CD1c-positive myeloid dendritic cell (primary cell): ENCODE measurements at regions not wholly inside any gene's neighbourhood (a gene's known extent, or its start where the extent isn't known, plus 50 kb on each side); places are given as distances from the start of the nearest gene placed in this dataset.

Experiments used
- DNase-seq: peaks from one replicate; pipeline ENCODE4 v3.0.0-alpha.2; 2016; ENCODE audit errors: extremely low spot score

GRCh38 chr10:64079341-64079740 is 558.1 kb downstream of the REEP3 start:
- no peak for DNase-seq

- DNase-seq = no peak
Measured at GRCh38 chr10:64080071-64080470, 558.9 kb downstream of the REEP3 start.

DNA sequence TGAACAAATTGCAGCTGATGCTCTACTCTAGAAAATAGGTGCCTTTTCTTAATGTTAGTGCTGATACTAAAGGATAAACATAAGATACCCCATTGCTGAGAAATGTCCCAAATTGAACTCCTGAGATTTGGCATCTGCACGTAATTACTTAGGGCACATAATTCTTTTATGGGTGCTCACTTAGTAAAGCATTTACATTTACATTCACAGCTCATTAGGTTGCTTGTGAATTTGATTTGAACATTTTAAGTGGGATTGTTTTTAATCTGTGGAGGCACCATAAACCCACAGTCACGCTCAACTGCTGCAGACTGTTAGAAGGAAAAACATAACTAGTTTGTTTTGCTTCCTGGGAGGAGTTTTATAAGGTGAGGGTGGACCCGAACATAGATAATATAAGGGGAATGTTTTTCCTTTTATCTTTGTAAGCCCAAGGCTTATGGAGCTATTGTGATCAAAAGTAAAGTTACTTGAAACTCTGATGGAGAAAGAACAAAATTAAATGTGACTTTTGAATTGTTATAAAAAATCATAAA is 560.8 kb downstream of the REEP3 start:
- no peak for DNase-seq

DNA sequence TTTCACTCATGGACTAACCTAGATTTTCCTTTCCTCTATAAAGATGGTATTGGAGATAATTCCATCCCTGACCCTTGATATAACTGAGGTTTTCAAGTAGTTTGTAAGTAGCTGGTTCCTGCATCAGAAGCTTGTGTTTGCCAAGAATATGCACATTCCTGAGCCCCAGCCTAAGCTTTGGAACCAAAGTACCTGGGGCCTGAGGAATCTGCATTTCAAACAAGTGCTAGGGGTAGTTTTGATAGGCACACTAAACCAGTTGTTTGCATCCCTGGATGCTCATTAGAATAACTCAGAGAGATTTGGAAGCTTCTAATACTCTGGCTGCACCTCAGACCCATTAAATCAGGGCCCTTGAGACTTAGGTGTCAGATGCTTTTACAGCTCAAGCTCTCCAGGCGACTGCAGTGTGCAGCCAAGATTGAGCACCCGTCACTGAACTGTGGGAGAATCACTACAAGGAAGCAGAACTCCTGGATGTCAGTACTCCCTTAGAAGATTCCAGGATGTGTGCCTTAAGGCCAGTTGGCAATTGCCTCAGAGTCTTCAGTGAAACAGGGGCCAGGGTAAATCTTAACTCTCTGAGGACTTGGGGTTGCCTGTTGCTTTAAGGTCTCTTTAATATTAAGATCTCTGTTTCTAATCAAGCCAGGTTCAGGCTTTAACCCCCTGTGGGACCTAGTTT is 565.0 kb downstream of the REEP3 start:
- DNase-seq = no peak

DNA sequence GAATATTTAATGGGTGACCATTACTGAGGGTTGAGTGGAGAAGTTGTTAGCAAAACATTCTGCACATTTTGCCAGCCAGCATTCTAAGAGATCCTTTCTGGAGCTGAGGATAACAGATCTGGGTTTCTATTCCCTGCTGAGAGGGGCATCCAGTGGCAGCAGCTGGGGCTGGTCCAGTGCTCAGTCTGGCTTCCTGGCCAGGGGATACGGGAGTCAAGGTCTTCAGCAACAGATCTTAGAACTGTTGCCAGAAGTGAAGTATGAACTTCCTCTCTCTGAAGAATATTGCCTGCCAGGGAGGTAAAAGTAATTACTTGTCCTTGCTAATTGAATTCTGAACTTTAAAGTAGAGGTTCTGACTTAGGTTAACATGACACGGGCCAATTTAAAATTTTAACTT is 568.4 kb downstream of the REEP3 start:
- DNase-seq = no peak

- no peak for DNase-seq
Measured at GRCh38 chr10:64090865-64091264, 569.7 kb downstream of the REEP3 start.

- DNase-seq = no peak
Measured at GRCh38 chr10:64091897-64092296, 570.7 kb downstream of the REEP3 start.

DNA sequence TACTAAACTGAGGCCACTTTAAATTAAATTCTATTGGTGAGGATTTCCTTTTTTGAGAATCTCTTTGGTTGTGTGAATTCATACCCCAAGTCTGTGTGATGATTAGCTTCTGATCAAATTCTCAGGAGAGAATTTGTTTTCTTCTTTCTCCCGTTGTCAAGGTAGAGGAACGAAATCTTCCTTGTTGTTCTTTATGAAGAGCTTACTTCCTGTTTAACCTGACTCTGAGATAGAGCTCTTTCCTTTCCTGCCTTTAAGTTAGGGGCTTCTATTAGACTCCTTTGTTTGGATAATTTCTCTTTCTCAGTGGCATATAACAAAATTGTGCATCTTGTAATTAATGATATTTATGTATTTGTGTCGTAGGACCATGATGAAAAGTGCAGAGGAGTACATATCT is 572.1 kb downstream of the REEP3 start:
- no peak for DNase-seq

- no peak for DNase-seq
Measured at GRCh38 chr10:64093946-64094535, 572.8 kb downstream of the REEP3 start.

DNA sequence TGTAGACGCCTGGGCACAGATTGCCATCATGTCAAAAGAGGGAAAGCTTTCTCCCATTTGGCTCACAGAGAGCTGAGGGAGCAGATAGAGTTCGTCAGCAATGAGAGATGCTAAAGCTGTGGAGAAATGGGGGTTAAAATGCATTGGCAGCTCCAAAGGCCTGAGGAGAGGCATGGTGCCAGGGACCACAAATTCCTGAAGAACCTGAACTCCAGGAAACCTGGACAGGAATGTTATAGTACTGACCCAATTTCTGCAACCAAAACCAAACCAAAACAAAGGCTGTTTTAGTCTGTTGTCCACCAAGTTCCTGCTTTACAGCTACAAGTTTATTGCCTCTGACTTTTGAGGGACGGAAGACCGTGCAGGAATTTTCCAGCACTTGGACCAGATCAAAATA is 575.7 kb downstream of the REEP3 start:
- no peak for DNase-seq

GRCh38 chr10:64097391-64098122 is 576.4 kb downstream of the REEP3 start:
- no peak for DNase-seq

DNA sequence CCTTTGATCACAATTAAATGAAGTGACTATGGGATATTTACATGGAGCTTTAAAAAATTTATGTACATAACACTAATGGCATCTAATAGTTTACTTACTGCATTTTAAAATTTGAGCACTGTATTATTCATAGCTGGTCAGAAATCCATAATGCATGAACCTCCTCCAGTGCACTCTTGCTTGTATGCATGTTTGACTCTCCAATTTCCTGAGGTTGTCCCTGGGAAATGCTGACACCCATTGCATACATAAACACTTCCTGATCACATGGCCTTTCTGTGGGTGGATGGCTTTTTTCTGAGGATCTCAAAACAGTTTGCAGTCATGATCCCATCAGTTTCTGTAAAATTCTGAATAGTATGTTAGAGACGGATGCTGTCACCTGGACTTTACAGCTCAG is 577.8 kb downstream of the REEP3 start:
- DNase-seq = no peak

- no peak for DNase-seq
Measured at GRCh38 chr10:64101606-64102263, 580.5 kb downstream of the REEP3 start.

DNA sequence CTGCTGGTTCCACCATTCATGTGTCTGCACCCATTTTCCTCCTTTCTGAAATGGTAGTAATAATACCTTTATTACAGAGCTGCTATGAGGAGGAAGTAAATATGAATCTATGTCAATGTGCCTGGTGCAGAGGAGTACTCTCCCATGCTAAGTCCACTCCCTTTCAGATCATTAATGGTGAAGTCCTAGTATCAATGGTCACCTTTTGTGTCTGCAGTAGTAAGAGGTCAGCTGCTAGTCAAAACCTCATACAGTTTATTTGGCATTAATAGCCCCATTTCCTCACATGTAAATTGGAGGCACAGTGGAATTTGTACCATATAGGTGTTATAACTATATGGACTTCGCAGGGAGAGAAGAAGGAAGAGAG is 581.0 kb downstream of the REEP3 start:
- DNase-seq = no peak

- no peak for DNase-seq
Measured at GRCh38 chr10:64102916-64103315, 581.7 kb downstream of the REEP3 start.

- DNase-seq = no peak
Measured at GRCh38 chr10:64103750-64104470, 582.7 kb downstream of the REEP3 start.

- no peak for DNase-seq
Measured at GRCh38 chr10:64109926-64110495, 588.8 kb downstream of the REEP3 start.

DNA sequence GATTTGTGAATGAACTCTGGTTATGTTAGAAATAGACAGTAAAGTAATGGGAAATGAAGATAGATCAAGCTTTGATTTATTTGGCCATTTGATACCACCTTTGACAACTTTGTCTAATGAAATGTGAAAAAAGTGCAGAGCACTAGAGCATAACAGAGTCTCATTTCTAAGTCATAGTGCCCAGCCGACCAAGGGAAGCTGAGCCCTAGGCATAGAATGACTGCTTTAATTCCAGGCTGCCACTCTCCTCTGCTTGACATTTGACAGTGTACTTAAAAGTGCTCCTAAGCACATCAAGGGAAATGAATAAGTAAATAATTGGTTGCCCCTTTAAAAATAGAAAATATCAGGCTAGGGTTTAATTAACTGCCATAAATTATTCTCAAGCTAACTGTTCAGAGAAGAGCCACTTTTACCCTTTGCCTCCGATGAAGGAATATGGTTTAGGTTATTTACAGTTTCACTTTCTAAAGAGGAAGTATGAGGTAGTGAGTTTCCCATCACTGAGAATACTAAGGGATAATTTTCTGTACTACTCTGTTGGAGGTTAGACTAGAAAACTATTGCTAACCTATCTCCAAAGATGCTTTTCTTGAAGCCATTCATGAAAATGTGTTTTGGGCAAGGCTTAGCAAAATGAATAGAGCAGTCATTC is 591.6 kb downstream of the REEP3 start:
- DNase-seq = peak; percentile 17

GRCh38 chr10:64113375-64113774 is 592.2 kb downstream of the REEP3 start:
- DNase-seq = no peak

DNA sequence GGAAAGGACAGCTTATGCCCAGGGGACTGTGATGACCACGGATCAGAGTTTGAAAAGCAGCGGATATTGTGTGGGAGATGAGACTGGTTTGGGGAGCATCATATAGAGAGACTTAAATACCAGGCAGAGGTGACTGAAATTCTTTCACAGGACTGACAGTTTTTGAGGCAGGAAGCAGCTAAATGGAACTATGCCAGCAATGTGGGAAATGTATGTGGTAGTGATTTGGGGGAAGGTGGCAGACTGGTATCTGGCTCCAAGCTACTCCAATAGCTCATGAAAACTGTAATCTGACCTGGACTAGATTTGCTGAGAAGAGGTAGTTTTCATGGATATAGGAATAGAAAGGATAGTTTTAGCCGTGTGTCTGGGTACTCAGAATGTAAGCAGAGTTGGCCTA is 592.6 kb downstream of the REEP3 start:
- no peak for DNase-seq

GRCh38 chr10:64115471-64115870 is 594.3 kb downstream of the REEP3 start:
- DNase-seq = no peak
